HL-60 (cell line): ENCODE measurements at regions not wholly inside any gene's neighbourhood (a gene's known extent, or its start where the extent isn't known, plus 50 kb on each side); places are given as distances from the start of the nearest gene placed in this dataset.

ENCODE experiments used
- DNase-seq, 2 experiments: peaks; one replicate each; pipeline ENCODE4 v3.0.0-alpha.2; 2010 to 2020; ENCODE audit warnings: low read depth in 1 of 2, low spot score in 1 of 2
- H3K27ac ChIP-seq: fragments of 250-450 bp; sonication (Bioruptor Pico); replicated peaks from 2 replicates; pipeline ENCODE4 v1.5.1; 2020; ENCODE audit warnings: mild to moderate bottlenecking, moderate library complexity
- H3K27me3 ChIP-seq: fragments of 250-450 bp; sonication (Bioruptor Pico); 2 replicates; pipeline ENCODE4 v1.5.1; 2021; ENCODE audit warnings: mild to moderate bottlenecking, moderate library complexity; ENCODE audit not compliant: insufficient read depth, poor library complexity, severe bottlenecking
- H3K4me3 ChIP-seq: replicated peaks from 2 replicates; pipeline ENCODE4 v1.5.1; 2011; ENCODE audit warnings: mild to moderate bottlenecking, control low read depth, low read length; ENCODE audit not compliant: insufficient read depth
- GABPA ChIP-seq: IDR thresholded peaks from 2 replicates; pipeline ENCODE4 v1.6.1; 2012; ENCODE audit warnings: low read depth
- POLR2AphosphoS5 ChIP-seq: IDR thresholded peaks from 2 replicates; pipeline ENCODE4 v1.6.1; 2012; ENCODE audit warnings: low read depth
- SPI1 ChIP-seq: IDR thresholded peaks from 2 replicates; pipeline ENCODE4 v1.6.1; 2012; ENCODE audit warnings: low read depth, mild to moderate bottlenecking, borderline replicate concordance
- TF ChIP-seq, protein P1 (sequence below): IDR thresholded peaks from 2 replicates; pipeline ENCODE4 v1.6.1; 2012; ENCODE audit warnings: low read depth; ENCODE audit not compliant: insufficient replicate concordance
- TF ChIP-seq, protein P2 (sequence below): IDR thresholded peaks from one replicate; pipeline ENCODE4 v1.5.1; 2011; ENCODE audit warnings: low read length, control low read depth, inconsistent platforms; ENCODE audit not compliant: insufficient read depth

DNA sequence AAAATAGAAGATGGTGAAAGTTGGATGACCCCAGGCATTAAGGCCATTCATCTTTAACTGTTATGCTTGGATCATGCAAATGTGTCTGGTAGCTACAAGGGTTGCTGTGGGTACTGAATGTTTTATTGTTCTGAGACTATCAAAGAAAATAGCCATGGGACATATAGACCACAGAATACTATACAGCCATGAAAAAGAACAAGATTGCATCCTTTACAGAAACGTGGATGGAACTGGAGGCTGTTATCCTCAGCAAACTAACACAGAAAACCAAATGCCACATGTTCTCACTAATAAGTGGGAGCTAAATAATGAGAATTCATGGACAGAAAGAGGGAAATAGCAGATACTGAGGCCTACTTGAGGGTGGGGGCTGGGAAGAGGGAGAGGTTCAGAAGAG lies 249.0 kb downstream of the LTN1 start:
- H3K27ac ChIP-seq: no peak overlapping the region
- TF ChIP-seq POLR2AphosphoS5: no peak
- no peak for TF ChIP-seq SPI1
- TF ChIP-seq, protein P1, sequence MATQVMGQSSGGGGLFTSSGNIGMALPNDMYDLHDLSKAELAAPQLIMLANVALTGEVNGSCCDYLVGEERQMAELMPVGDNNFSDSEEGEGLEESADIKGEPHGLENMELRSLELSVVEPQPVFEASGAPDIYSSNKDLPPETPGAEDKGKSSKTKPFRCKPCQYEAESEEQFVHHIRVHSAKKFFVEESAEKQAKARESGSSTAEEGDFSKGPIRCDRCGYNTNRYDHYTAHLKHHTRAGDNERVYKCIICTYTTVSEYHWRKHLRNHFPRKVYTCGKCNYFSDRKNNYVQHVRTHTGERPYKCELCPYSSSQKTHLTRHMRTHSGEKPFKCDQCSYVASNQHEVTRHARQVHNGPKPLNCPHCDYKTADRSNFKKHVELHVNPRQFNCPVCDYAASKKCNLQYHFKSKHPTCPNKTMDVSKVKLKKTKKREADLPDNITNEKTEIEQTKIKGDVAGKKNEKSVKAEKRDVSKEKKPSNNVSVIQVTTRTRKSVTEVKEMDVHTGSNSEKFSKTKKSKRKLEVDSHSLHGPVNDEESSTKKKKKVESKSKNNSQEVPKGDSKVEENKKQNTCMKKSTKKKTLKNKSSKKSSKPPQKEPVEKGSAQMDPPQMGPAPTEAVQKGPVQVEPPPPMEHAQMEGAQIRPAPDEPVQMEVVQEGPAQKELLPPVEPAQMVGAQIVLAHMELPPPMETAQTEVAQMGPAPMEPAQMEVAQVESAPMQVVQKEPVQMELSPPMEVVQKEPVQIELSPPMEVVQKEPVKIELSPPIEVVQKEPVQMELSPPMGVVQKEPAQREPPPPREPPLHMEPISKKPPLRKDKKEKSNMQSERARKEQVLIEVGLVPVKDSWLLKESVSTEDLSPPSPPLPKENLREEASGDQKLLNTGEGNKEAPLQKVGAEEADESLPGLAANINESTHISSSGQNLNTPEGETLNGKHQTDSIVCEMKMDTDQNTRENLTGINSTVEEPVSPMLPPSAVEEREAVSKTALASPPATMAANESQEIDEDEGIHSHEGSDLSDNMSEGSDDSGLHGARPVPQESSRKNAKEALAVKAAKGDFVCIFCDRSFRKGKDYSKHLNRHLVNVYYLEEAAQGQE: no peak
- no peak for TF ChIP-seq GABPA
- TF ChIP-seq, protein P2, sequence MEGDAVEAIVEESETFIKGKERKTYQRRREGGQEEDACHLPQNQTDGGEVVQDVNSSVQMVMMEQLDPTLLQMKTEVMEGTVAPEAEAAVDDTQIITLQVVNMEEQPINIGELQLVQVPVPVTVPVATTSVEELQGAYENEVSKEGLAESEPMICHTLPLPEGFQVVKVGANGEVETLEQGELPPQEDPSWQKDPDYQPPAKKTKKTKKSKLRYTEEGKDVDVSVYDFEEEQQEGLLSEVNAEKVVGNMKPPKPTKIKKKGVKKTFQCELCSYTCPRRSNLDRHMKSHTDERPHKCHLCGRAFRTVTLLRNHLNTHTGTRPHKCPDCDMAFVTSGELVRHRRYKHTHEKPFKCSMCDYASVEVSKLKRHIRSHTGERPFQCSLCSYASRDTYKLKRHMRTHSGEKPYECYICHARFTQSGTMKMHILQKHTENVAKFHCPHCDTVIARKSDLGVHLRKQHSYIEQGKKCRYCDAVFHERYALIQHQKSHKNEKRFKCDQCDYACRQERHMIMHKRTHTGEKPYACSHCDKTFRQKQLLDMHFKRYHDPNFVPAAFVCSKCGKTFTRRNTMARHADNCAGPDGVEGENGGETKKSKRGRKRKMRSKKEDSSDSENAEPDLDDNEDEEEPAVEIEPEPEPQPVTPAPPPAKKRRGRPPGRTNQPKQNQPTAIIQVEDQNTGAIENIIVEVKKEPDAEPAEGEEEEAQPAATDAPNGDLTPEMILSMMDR: no peak

DNA sequence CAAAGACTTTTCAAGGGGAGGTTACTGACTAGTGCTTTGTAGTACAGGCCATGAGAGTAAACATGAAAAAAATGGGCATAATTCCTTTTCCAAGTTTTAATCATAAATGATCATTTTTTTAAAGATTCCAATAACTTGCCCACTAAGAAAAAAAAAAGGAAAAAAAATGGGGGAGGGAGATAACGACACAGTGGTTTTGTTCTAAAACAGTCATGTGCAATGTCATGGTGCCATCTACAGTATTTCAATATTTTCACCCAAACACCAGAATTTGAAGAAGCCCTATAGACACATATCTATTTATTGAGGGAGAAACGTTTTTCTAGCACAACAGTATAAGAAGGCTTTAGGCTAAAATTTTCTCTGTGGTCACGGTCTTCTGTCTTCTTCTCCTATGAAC lies 250.2 kb downstream of the LTN1 start:
- no peak overlapping the region for H3K4me3 ChIP-seq
- no peak for TF ChIP-seq SPI1
- TF ChIP-seq, protein P1: no peak
- TF ChIP-seq GABPA: no peak
- no peak for TF ChIP-seq POLR2AphosphoS5
- TF ChIP-seq, protein P2: no peak
- no peaks in the 10 kb centered on the region for H3K27me3 ChIP-seq
- no peak overlapping the region for H3K27ac ChIP-seq
- no peak for DNase-seq

More for the DNA sequence above, 249.0 kb downstream of the LTN1 start:
- H3K27me3 ChIP-seq: no peaks in the 10 kb centered on the region
- no peak overlapping the region for H3K4me3 ChIP-seq
- DNase-seq: no peak

DNA sequence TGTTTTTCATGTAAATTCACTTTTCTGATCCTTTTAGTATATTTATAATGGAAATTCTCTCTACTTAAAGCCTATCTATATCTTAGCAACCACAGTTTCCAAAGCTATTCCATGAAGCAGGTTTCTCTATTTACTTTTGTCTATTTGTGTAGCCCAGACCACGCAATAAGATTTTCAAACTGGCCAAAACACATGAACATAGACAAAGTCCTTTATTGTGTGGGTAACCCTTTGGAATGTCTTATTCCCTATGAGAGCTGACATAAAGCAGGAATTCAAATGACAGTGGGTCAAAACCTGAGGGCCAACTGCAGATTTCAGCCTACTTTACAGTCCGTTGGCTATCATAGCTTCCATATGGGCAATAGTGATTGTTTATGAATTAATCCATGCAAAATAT lies 252.6 kb downstream of the LTN1 start:
- no peak for DNase-seq
- H3K4me3 ChIP-seq: no peak overlapping the region
- TF ChIP-seq GABPA: no peak
- no peak for TF ChIP-seq POLR2AphosphoS5
- TF ChIP-seq, protein P2: no peak
- TF ChIP-seq SPI1: no peak
- TF ChIP-seq, protein P1: no peak
- H3K27ac ChIP-seq: no peak overlapping the region
- no peaks in the 10 kb centered on the region for H3K27me3 ChIP-seq
